BE2C (cell line): ENCODE measurements at regions not wholly inside any gene's neighbourhood (a gene's known extent, or its start where the extent isn't known, plus 50 kb on each side); places are given as distances from the start of the nearest gene placed in this dataset.

ENCODE experiments used
- DNase-seq: peaks from one replicate; pipeline ENCODE4 v3.0.0-alpha.2; 2020
- H3K27me3 ChIP-seq: fragments of 250-450 bp; sonication (Bioruptor Pico); 2 replicates; pipeline ENCODE4 v1.5.1; 2020; ENCODE audit warnings: mild to moderate bottlenecking
- H3K36me3 ChIP-seq: fragments of 250-450 bp; sonication (Bioruptor Pico); 2 replicates; pipeline ENCODE4 v1.5.1; 2020; ENCODE audit warnings: mild to moderate bottlenecking
- H3K4me1 ChIP-seq: fragments of 250-450 bp; sonication (Bioruptor Pico); 2 replicates; pipeline ENCODE4 v1.5.1; 2020
- H3K4me3 ChIP-seq: 2 replicates; pipeline ENCODE4 v1.5.1; 2011; ENCODE audit warnings: low read depth, low read length
- H3K9me3 ChIP-seq: fragments of 250-450 bp; sonication (Bioruptor Pico); 2 replicates; pipeline ENCODE4 v1.5.1; 2020
- TF ChIP-seq, protein P1 (sequence below): IDR thresholded peaks from 2 replicates; pipeline ENCODE4 v1.5.1; 2012; ENCODE audit warnings: mild to moderate bottlenecking, low read depth, low read length

DNA sequence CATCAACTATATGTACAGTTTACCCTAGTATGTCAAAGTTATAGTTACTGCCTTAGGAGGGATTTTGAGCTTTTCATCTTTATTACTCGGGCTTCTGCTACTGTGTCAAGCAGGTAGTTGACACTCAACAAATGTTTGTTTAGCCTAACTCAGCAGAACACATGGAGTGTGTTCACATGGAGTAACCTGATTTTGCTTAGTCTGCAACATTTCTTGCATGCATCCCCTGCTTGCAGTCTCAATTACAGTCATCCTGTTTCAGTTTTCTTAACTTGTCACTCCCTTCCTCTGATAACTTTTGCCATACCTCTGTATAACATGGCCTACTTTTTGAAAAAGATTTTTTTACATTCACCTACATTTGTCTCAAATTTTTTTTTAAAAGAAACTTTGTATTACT is 135.5 kb downstream of the NMUR2 start:
- DNase-seq: no peak
- H3K4me3 ChIP-seq: no peak overlapping the region
- H3K9me3 ChIP-seq: no peaks in the 10 kb centered on the region
- H3K27me3 ChIP-seq: no peaks in the 10 kb centered on the region
- no peaks in the 10 kb centered on the region for H3K4me1 ChIP-seq
- TF ChIP-seq, protein P1, sequence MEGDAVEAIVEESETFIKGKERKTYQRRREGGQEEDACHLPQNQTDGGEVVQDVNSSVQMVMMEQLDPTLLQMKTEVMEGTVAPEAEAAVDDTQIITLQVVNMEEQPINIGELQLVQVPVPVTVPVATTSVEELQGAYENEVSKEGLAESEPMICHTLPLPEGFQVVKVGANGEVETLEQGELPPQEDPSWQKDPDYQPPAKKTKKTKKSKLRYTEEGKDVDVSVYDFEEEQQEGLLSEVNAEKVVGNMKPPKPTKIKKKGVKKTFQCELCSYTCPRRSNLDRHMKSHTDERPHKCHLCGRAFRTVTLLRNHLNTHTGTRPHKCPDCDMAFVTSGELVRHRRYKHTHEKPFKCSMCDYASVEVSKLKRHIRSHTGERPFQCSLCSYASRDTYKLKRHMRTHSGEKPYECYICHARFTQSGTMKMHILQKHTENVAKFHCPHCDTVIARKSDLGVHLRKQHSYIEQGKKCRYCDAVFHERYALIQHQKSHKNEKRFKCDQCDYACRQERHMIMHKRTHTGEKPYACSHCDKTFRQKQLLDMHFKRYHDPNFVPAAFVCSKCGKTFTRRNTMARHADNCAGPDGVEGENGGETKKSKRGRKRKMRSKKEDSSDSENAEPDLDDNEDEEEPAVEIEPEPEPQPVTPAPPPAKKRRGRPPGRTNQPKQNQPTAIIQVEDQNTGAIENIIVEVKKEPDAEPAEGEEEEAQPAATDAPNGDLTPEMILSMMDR: no peak
- no peaks in the 10 kb centered on the region for H3K36me3 ChIP-seq

DNA sequence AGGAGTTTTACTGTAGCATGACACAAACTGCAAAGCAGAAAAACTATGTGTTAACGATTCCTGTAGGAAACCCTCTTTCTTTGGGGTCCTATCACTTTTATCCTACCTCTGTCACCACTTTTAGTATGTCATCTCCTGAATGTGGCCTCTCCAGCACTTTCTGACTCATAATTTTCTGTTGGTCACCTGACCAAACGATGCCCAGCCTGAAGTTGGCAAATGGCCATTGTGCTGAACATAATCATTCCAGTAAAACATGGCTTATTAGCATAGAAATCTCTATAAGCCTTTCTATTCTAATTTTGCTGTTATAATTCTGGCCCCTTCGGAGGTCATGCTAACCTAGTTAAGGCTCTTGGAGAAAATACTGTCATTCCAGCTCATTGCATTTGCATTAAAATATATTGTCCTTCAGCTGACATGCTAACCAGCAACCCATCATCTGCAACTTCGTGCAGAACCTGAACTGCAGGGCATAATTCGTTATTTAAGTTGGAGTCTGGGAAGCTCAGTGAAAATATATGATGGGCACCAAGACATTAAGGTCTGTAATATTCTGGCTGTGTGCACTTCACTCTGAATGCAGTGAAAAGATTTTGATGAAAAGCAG is 140.3 kb downstream of the NMUR2 start:
- no peaks in the 10 kb centered on the region for H3K36me3 ChIP-seq
- no peak overlapping the region for H3K4me3 ChIP-seq
- no peaks in the 10 kb centered on the region for H3K9me3 ChIP-seq
- DNase-seq: no peak
- no peaks in the 10 kb centered on the region for H3K27me3 ChIP-seq
- no peaks in the 10 kb centered on the region for H3K4me1 ChIP-seq
- TF ChIP-seq, protein P1: no peak

DNA sequence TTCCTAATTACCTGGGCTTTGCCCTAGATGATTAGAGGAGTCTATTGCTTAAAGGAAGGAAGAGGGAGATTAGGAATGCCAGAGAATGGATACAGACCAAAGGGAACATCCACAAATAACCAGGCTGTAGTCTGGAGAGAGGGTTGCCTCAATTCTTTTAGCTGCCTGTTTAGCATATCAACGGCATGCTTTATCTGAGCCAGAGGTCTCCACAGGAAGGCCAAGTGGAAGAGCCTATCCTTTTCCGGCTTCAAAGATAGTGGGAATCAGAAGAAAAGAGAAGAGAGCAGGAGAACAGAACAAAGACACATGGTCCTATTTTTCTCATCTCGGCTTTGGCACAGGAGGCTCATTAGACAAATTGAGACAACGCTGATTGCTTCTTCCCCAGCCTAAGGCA is 142.4 kb downstream of the NMUR2 start:
- Histone ChIP-seq H3K4me3 (no peak overlapping the region), H3K9me3 (no peaks in the 10 kb centered on the region), H3K4me1 (no peaks in the 10 kb centered on the region), H3K36me3 (no peaks in the 10 kb centered on the region), H3K27me3 (no peaks in the 10 kb centered on the region)
- TF ChIP-seq, protein P1: no peak
- no peak for DNase-seq

DNA sequence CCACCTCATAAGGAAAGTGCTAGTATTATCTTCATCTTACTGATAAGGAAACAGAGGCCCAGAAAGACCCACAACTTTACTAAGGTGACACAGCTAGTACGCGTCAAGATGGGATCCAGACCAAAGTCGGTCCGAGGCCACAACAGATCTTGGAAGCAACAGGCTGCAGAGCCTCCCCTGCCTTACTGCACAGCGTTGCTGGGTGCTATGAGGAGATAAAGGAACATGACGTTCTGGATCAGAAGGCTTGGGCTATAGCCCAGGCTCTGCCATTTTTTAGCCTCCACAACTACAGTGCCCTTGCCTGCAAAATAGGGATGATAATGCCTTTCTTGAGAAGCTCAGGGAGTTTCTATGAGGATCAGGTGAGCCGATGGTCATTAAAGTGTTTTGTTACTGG is 144.1 kb downstream of the NMUR2 start:
- Histone ChIP-seq H3K9me3 (no peaks in the 10 kb centered on the region), H3K4me1 (no peaks in the 10 kb centered on the region), H3K27me3 (no peaks in the 10 kb centered on the region), H3K4me3 (no peak overlapping the region), H3K36me3 (no peaks in the 10 kb centered on the region)
- DNase-seq: no peak
- TF ChIP-seq, protein P1: no peak

DNA sequence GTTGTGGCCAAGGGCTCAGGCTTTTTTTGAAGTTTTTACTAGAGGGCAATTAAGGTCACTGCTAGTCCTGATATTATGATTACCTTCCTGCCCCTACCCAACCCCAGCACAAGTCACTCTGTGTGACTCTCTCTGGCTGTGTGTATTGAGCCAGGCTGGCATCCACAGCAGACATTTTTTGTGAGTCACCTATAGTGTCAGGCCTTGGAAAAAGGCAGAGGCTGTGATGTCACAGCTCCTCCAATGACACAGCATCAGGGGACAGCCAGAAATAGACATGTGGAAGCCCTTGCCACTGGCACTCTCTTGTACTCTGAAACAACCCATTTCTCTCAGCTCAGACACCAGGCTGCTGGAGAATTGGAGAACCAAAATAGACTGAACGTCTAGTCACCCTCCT is 145.4 kb downstream of the NMUR2 start:
- TF ChIP-seq, protein P1: no peak
- H3K36me3 ChIP-seq: no peaks in the 10 kb centered on the region
- H3K9me3 ChIP-seq: no peaks in the 10 kb centered on the region
- no peak overlapping the region for H3K4me3 ChIP-seq
- H3K27me3 ChIP-seq: no peaks in the 10 kb centered on the region
- H3K4me1 ChIP-seq: no peaks in the 10 kb centered on the region
- DNase-seq: no peak

DNA sequence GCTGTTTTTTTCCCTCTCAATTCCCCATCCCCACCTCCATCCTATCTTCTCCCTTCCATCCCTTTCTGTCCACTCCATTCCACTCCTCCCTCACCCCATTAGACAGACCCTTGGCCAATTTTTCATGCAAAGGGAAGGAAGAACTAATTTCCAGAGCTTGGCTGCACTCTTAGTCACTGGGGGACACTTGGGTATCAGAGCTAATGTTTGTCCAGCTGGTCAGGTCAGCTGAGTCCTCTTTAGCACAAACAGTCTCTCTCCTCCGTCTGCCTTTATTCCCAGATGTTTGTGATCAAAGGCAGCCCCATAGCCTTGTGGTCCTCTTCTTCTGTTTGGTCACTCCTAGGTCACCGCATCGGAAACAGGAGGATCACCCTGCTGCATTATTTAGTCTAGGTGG is 148.5 kb downstream of the NMUR2 start:
- H3K4me3 ChIP-seq: no peak overlapping the region
- H3K9me3 ChIP-seq: no peaks in the 10 kb centered on the region
- H3K4me1 ChIP-seq: no peaks in the 10 kb centered on the region
- TF ChIP-seq, protein P1: no peak
- DNase-seq: no peak
- H3K36me3 ChIP-seq: no peaks in the 10 kb centered on the region
- H3K27me3 ChIP-seq: no peaks in the 10 kb centered on the region
